Right lobe of liver (tissue), 4 donors: ENCODE measurements at regions not wholly inside any gene's neighbourhood (a gene's known extent, or its start where the extent isn't known, plus 50 kb on each side); places are given as distances from the start of the nearest gene placed in this dataset.

ENCODE experiments used
- POLR2A ChIP-seq: fragments of 450-650 bp; IDR thresholded peaks from one replicate; pipeline ENCODE4 v1.6.1; 2017; ENCODE audit warnings: antibody characterized with exemption, mild to moderate bottlenecking
- TF ChIP-seq, protein P1 (sequence below), 4 donors: fragments of 200-600 bp in 3 of 4; fragments of 450-650 bp in 1 of 4; IDR thresholded peaks; one replicate each; pipeline versions ENCODE4 v1.5.1 to v1.8.0; 2016 to 2022; ENCODE audit warnings: antibody characterized with exemption in 4 of 4, mild to moderate bottlenecking in 2 of 4
- donor health status: DM: no; HTN: no; CAD: no.
- donor health status: DM: no; HTN: no; CAD: no.
- donor health status: DM: no; HTN: yes; CAD: no.

DNA sequence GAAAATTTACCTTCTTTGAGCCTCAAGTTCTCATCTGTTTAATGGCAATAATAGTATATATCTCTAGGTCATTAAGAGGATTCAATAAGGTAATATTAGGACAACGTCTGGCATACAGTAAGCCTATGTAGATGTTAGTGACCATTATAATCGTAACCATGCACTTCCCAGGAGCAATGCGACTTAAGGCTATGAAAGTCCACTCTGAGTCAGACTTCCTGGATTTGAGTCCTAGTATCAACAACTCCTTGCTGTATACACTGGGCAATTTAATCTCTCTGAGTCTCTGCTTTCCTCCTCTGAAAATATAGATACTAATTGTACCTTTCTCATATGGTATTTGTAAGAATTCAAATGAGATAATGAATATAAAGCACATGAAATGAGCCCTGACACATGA lies 168.1 kb upstream of the HDDC2 start:
- TF ChIP-seq, protein P1, sequence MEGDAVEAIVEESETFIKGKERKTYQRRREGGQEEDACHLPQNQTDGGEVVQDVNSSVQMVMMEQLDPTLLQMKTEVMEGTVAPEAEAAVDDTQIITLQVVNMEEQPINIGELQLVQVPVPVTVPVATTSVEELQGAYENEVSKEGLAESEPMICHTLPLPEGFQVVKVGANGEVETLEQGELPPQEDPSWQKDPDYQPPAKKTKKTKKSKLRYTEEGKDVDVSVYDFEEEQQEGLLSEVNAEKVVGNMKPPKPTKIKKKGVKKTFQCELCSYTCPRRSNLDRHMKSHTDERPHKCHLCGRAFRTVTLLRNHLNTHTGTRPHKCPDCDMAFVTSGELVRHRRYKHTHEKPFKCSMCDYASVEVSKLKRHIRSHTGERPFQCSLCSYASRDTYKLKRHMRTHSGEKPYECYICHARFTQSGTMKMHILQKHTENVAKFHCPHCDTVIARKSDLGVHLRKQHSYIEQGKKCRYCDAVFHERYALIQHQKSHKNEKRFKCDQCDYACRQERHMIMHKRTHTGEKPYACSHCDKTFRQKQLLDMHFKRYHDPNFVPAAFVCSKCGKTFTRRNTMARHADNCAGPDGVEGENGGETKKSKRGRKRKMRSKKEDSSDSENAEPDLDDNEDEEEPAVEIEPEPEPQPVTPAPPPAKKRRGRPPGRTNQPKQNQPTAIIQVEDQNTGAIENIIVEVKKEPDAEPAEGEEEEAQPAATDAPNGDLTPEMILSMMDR (IDR thresholded peaks at IDR 0.05) = no peak
- TF ChIP-seq POLR2A = no peak
